GM18511 (cell line): ENCODE measurements at regions not wholly inside any gene's neighbourhood (a gene's known extent, or its start where the extent isn't known, plus 50 kb on each side); places are given as distances from the start of the nearest gene placed in this dataset.

ENCODE experiments used
- ATAC-seq: cut with Tn5 transposase; IDR thresholded peaks from one replicate; pipeline ENCODE4 v1.9.1; 2021; ENCODE audit warnings: mild to moderate bottlenecking, moderate library complexity; ENCODE audit not compliant: unreplicated experiment

GRCh38 chr16:73298562-73298961 is 250.6 kb upstream of the ZFHX3 start:
- ATAC-seq, result no peak

DNA sequence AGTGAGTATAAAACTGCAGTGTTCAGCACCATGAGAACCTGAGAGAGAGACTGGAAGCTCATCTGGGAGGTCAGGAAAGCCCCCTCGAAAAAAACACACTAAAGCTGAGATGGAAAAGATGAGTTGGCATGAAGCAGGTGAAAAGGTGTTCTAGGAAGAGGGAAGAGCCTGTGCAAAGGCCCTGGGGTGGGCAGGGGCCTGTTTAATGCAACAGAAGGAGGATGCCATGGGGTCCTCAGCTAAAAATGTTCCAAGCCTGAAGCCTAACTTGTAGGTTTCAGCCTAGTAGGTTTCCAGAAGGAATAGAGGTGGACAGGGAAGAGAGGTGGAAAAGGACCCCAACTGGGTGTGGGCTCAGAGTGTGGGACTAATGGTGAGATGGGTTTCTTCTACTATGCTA is 242.3 kb upstream of the ZFHX3 start:
- no peak for ATAC-seq

DNA sequence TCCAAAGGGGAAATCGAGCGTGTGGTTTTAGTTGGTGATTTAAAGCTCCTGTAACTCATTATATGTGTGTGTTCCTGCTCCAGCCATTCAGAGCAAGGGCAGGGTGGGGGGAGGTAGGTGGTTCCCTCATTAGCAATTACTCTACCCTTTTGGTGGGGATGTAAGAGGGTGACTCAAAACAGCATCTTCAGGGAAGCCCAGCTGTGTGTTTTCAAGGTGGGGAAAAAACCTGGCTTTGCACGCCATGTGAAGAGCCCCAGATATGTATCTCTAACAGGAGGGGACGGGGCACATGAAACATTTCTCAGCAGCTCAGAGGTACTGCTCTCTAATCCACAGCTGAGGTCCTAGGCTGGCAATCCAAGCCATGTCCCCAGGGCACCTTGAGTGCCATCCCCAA is 241.3 kb upstream of the ZFHX3 start:
- peak; percentile 95 for ATAC-seq

- no peak for ATAC-seq
Measured at GRCh38 chr16:73288520-73288919, 240.6 kb upstream of the ZFHX3 start.

GRCh38 chr16:73287859-73288405 is 240.0 kb upstream of the ZFHX3 start:
- no peak for ATAC-seq

DNA sequence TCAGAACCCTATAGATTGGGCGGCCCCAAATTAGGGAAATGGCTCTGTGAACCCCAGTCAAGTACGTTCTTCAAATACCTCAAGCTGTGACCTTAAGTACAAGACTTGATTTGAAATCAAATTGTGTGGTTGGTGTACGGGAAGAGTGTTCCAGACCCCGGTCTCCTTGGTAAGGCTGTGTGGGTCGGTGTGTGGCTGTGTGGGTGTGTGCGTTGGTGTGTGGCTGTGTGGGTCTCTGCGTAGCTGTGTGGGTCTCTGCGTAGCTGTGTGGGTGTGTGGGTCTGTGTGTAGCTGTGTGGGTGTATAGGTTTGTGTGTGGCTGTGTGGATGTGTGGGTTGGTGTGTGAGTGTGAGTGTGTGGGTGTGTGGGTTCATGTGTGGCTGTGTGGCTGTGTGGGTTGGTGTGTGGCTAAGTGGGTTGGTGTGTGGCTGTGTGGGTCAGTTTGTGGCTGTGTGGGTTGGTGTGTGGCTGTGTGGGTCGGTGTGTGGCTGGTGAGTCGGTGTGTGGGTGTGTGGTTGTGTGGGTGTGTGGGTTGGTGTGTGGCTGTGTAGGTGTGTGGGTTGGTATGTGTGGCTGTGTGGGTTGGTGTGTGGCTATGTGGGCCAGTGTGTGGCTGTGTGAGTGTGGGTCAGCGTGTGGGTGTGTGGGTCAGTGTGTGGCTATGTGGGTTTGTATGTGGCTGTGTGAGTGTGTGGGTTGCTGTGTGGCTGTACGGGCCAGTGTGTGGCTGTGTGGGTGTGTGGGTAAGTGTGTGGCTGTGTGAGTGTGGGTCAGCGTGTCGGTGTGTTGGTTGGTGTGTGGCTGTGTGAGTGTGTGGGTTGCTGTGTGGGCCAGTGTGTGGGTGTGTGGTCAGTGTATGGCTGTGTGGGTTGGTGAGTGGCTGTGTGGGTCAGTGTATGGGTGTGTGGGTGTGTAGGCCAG is 238.7 kb upstream of the ZFHX3 start:
- ATAC-seq, result no peak

DNA sequence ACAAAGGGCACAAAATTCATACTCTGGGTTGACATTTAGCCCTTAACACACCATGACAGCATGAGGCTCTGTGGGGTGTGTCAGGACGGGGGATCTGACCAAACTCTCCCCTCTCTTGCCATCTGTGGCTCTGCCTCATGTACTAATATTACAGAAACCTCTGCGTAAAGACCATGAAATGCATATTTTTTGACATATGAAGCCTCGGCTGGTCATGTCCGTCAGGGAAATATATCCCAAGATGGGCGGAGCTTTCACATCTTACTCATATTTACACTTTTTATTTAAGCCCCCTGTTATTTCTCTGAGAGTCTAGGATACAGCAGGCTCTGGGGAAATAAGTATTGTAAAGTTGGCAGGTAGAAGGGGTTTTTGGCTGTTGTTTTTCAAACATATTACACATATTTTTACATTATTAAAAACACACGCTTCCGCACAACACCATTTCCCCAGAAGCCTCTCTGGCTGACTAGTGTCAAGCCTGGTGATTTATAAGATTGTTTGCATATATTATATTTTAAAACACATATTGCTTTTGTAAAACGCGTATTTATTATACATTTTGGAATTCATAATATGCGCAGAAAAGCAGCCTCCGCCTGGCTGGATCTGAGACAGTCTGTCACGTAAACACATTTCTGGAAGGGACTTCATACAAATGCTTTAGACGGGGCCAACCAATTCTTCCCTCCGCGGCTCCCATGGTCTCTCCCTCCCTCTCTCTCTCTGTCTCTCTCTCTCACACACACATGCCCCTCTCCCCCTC is 237.7 kb upstream of the ZFHX3 start:
- no peak for ATAC-seq

- no peak for ATAC-seq
Measured at GRCh38 chr16:73280388-73280787, 232.5 kb upstream of the ZFHX3 start.

GRCh38 chr16:73279451-73279850 is 231.5 kb upstream of the ZFHX3 start:
- ATAC-seq, result no peak

GRCh38 chr16:73277071-73277470 is 229.1 kb upstream of the ZFHX3 start:
- ATAC-seq, result no peak

- no peak for ATAC-seq
Measured at GRCh38 chr16:73275448-73275847, 227.5 kb upstream of the ZFHX3 start.

DNA sequence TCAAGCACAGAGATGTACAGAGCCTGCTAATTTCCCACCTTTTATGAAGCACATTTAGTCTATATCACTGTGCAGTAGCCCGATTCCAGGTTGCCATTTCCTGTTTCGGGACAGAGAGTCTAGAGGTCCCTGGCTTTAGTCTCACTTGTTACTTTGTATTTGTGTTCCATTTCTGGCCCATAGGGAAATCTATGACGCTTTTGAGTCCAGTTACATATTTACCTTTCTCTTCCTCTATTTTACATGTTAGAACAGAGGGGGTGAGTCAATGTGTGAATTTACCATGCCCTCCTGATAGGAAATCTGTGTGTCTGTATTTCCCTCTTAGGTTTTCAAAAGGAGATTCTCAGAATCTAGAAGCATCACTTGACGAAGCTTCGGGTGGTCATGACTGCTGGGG is 227.1 kb upstream of the ZFHX3 start:
- ATAC-seq, result no peak

DNA sequence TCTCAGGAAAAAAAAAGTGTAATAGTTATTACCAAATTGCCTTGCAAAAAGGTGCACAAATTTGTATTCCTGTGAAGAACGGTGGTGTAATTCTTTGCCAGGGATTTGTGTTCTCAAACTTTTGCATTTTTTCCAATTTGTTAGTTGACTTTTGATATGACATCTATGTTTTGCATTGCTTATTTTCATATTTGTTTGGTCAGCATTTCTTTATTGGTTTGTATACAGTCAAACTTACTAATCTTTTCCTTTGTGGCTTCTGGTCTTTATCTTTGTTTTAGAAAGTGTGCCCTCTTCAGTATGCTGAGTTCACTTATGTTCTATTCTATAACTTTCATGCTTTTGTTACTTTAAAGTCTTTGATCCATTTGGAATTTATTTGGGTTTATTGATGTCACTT is 226.2 kb upstream of the ZFHX3 start:
- ATAC-seq, result no peak

DNA sequence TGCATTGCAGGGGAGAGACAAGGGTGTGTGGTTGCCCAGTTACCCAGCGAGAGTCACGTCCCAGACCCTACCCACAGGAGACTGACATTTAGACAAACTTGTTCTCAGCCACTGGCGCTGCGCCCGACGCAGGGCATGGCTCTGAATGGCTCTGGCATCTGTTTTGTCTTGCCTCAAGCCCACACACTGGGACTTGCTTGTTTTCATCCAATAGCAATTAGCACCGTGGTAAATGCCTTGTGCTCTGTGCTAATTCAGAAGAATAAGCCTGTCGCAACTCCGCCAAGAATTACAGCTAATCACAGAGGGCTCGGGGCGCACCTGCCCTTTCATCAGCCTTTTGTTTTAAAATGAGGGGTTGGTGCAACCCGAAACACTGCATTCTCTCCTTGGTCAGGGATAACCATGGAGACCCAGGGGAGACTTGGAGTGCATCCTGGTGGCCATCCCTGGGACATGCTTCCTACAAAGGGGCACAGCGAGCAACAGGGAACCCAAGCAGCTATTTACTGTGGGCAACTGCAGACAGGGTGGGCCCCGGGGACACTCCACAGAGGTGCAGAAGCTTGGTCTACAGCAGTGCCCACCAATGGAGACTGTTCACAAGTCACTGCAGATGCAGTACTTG is 220.6 kb upstream of the ZFHX3 start:
- ATAC-seq, result no peak

DNA sequence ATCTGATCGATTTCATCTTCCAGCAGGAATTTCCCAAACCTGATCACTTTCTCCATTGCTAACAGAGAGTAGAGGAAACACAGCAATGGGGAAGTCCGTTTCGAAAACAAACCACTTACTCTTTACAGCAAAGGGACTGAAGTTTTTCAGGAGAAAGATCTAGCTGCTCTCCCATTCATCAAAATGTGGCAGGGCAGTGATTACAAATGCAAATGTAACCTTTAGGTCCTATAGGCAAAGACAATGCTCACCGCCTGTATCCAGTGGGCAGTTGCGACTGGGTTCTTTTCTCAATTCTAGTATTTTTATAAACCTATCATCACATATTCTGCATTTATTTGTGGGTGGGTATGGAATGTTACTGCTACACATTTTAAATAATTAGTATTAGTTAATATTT is 218.0 kb upstream of the ZFHX3 start:
- ATAC-seq, result no peak

- ATAC-seq, result no peak
Measured at GRCh38 chr16:73265124-73265837, 217.4 kb upstream of the ZFHX3 start.

GRCh38 chr16:73262931-73263330 is 215.0 kb upstream of the ZFHX3 start:
- no peak for ATAC-seq

DNA sequence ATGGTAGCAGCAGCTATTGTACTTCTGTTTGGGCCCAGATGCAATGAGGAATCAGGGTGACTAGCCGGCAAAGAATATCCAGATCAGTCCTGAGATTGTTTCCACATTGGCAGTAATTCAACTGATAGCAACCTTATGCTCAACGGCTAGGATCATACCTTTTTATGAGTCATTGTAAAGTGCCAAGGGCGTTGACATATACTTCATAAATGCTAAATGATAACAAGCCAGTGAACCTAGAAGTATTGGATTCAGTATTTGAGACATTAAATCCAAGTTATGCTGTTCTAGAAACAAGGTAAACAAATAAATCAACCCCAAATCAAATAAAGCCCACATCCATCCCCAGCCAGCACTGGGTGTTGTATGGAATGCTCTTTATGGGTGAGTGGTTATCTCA is 207.1 kb upstream of the ZFHX3 start:
- ATAC-seq, result no peak

DNA sequence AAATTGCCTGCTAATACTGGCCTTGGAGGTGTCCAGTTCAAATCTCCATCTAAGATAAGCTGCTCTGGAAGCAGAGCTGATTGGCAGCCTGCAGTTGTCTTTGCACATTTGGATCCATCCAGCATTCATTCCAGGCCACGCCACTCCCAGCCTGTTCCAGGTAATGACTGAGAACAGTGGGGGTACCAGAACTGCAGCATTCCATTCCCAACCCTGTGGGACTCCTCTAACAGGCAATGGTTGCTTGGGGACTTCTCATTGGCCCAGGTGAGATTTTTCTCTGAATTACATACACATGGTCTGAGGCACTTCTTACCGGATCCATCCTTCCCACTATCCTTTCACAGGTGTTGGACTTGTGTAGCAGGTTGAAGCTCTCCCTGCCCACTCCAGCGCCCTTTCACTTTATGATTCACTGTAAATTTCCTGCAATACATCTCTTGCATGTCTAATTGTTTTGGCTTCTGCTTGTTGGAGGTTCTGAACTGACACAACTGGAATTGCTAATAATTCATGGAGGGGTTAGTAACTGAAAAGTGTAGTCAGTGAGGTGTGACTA is 206.1 kb upstream of the ZFHX3 start:
- ATAC-seq, result no peak

GRCh38 chr16:73252446-73252845 is 204.5 kb upstream of the ZFHX3 start:
- ATAC-seq, result no peak
